K562 (cell line): ENCODE measurements at regions not wholly inside any gene's neighbourhood (a gene's known extent, or its start where the extent isn't known, plus 50 kb on each side); places are given as distances from the start of the nearest gene placed in this dataset.

ENCODE experiments used
- CAMTA2 ChIP-seq: fragments of 250-450 bp; sonication (Bioruptor Pico); conservative IDR thresholded peaks from 2 replicates; pipeline ENCODE4 v1.5.1; 2022
- PTTG1 ChIP-seq: fragments of 450-650 bp; IDR thresholded peaks from 2 replicates; pipeline ENCODE4 v1.6.1; 2016; ENCODE audit warnings: low read depth, mild to moderate bottlenecking, missing genetic modification characterization, missing compliant biosample characterization
- SIRT6 ChIP-seq: IDR thresholded peaks from one replicate; pipeline ENCODE4 v1.6.1; 2012; ENCODE audit warnings: low read depth, mild to moderate bottlenecking, control low read depth, inconsistent platforms, low read length, moderate library complexity
- SPI1 ChIP-seq: IDR thresholded peaks from 2 replicates; pipeline ENCODE4 v1.6.1; 2011; ENCODE audit warnings: low read depth, low read length, control low read depth, borderline replicate concordance
- THRAP3 ChIP-seq: fragments of 450-650 bp; IDR thresholded peaks from 2 replicates; pipeline ENCODE4 v1.6.1; 2016; ENCODE audit warnings: mild to moderate bottlenecking, inconsistent platforms, borderline replicate concordance
- ZNF384 ChIP-seq: IDR thresholded peaks from 2 replicates; pipeline ENCODE4 v1.6.1; 2012; ENCODE audit warnings: low read depth, low read length, improper control_type of control experiment
- ZNF830 ChIP-seq: fragments of 250-450 bp; sonication (Bioruptor Pico); IDR thresholded peaks from 2 replicates; pipeline ENCODE4 v1.5.0; 2021; ENCODE audit warnings: mild to moderate bottlenecking
- TF ChIP-seq, protein P1 (sequence below), 2 experiments: IDR thresholded peaks; 2 replicates each; pipeline ENCODE4 v1.6.1; 2011; ENCODE audit warnings: borderline replicate concordance in 1 of 2, control low read depth in 1 of 2, low read depth in 1 of 2, low read length in 1 of 2, mild to moderate bottlenecking in 1 of 2, mixed read lengths in 1 of 2, moderate library complexity in 1 of 2; ENCODE audit not compliant: insufficient read depth in 1 of 2, insufficient read length in 1 of 2, poor library complexity in 1 of 2, severe bottlenecking in 1 of 2; ENCODE audit errors: extremely low read depth in 1 of 2
- TF ChIP-seq, protein P2 (sequence below): fragments of 200-800 bp; sonication (Bioruptor generic); IDR thresholded peaks from 2 replicates; pipeline ENCODE4 v1.6.1; 2016; ENCODE audit warnings: missing genetic modification characterization, missing compliant biosample characterization

DNA sequence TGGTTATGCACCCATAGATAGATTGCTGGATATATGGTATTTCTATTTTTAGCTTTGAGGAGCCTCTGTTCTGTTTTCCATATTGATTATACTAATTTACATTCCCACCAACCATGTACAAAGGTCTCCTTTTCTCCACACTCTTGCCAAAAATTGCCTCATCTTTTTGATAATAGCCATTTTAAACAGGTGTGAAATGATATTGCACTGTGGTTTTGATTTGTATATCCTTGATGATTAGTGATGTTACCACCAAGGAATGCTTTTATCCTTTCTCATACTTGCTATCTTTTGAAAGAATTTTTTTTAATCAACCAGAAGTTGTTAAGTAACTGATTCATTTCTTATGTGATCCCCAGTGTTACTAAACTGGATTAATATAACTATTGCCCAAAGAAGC is 60.0 kb downstream of the BBS10 start (continued):
- TF ChIP-seq, protein P1, sequence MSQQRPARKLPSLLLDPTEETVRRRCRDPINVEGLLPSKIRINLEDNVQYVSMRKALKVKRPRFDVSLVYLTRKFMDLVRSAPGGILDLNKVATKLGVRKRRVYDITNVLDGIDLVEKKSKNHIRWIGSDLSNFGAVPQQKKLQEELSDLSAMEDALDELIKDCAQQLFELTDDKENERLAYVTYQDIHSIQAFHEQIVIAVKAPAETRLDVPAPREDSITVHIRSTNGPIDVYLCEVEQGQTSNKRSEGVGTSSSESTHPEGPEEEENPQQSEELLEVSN (IDR thresholded peaks at IDR 0.05; ENCODE audit: borderline replicate concordance in 1 of 2, extremely low read depth in 1 of 2, insufficient read depth in 1 of 2, insufficient read length in 1 of 2, low read depth in 1 of 2, low read length in 1 of 2, poor library complexity in 1 of 2, severe bottlenecking in 1 of 2) = no peak
- no peak for TF ChIP-seq PTTG1
- TF ChIP-seq CAMTA2 (CRISPR knock-in tag) = no peak
- no peak for TF ChIP-seq SIRT6
- no peak for TF ChIP-seq ZNF384
- no peak for TF ChIP-seq SPI1
- no peak for TF ChIP-seq ZNF830 (CRISPR knock-in tag)
- TF ChIP-seq THRAP3 = no peak
- TF ChIP-seq, protein P2, sequence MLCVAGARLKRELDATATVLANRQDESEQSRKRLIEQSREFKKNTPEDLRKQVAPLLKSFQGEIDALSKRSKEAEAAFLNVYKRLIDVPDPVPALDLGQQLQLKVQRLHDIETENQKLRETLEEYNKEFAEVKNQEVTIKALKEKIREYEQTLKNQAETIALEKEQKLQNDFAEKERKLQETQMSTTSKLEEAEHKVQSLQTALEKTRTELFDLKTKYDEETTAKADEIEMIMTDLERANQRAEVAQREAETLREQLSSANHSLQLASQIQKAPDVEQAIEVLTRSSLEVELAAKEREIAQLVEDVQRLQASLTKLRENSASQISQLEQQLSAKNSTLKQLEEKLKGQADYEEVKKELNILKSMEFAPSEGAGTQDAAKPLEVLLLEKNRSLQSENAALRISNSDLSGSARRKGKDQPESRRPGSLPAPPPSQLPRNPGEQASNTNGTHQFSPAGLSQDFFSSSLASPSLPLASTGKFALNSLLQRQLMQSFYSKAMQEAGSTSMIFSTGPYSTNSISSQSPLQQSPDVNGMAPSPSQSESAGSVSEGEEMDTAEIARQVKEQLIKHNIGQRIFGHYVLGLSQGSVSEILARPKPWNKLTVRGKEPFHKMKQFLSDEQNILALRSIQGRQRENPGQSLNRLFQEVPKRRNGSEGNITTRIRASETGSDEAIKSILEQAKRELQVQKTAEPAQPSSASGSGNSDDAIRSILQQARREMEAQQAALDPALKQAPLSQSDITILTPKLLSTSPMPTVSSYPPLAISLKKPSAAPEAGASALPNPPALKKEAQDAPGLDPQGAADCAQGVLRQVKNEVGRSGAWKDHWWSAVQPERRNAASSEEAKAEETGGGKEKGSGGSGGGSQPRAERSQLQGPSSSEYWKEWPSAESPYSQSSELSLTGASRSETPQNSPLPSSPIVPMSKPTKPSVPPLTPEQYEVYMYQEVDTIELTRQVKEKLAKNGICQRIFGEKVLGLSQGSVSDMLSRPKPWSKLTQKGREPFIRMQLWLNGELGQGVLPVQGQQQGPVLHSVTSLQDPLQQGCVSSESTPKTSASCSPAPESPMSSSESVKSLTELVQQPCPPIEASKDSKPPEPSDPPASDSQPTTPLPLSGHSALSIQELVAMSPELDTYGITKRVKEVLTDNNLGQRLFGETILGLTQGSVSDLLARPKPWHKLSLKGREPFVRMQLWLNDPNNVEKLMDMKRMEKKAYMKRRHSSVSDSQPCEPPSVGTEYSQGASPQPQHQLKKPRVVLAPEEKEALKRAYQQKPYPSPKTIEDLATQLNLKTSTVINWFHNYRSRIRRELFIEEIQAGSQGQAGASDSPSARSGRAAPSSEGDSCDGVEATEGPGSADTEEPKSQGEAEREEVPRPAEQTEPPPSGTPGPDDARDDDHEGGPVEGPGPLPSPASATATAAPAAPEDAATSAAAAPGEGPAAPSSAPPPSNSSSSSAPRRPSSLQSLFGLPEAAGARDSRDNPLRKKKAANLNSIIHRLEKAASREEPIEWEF (CRISPR knock-in tag) = no peak
